Activated CD8-positive, alpha-beta T cell treated with anti-CD3 and anti-CD28 coated beads for 36 hours (primary cell): ENCODE measurements at regions not wholly inside any gene's neighbourhood (a gene's known extent, or its start where the extent isn't known, plus 50 kb on each side); places are given as distances from the start of the nearest gene placed in this dataset.

ENCODE experiments used
- ATAC-seq: fragments of 200-7000 bp; cut with Tn5 transposase; one replicate; pipeline ENCODE4 v1.10.0; 2021; ENCODE audit warnings: mild to moderate bottlenecking, moderate library complexity
- CTCF ChIA-PET: fragments of 350-600 bp; sonication (Branson Sonifier 250); formaldehyde crosslinking; loops from one replicate; lab custom pipeline; 2021; ENCODE audit warnings: antibody characterized with exemption; lab: Charles Lee
- POLR2A ChIA-PET: fragments of 350-600 bp; sonication (Branson Sonifier 250); formaldehyde crosslinking; loops from one replicate; lab custom pipeline; 2021; ENCODE audit warnings: antibody characterized with exemption; lab: Charles Lee
- DNase-seq: peaks from one replicate; pipeline ENCODE4 v3.0.0-alpha.2; 2020
- H3K27ac Mint-ChIP-seq: one replicate; pipeline ENCODE4 v1.8.0; 2021; ENCODE audit warnings: mild to moderate bottlenecking, mixed read lengths
- H3K27me3 Mint-ChIP-seq: one replicate; pipeline ENCODE4 v1.8.0; 2021; ENCODE audit warnings: mixed read lengths
- H3K36me3 Mint-ChIP-seq: one replicate; pipeline ENCODE4 v1.8.0; 2021; ENCODE audit warnings: low read depth, mixed read lengths
- H3K4me1 Mint-ChIP-seq: one replicate; pipeline ENCODE4 v1.8.0; 2021; ENCODE audit warnings: low read depth, mixed read lengths
- H3K4me3 Mint-ChIP-seq: one replicate; pipeline ENCODE4 v1.8.0; 2021; ENCODE audit warnings: mild to moderate bottlenecking, moderate library complexity, mixed read lengths
- H3K9me3 Mint-ChIP-seq: one replicate; pipeline ENCODE4 v1.8.0; 2021; ENCODE audit warnings: mixed read lengths
- intact Hi-C: fragments of 100-400 bp; cut with micrococcal nuclease; formaldehyde crosslinking; loops from one replicate; pipeline ENCODE4 v1.10.0; 2022
- TF ChIP-seq, protein P1 (sequence below): fragments of 200-600 bp; IDR thresholded peaks from one replicate; pipeline ENCODE4 v1.8.0; 2022; ENCODE audit warnings: antibody characterized with exemption, mild to moderate bottlenecking

DNA sequence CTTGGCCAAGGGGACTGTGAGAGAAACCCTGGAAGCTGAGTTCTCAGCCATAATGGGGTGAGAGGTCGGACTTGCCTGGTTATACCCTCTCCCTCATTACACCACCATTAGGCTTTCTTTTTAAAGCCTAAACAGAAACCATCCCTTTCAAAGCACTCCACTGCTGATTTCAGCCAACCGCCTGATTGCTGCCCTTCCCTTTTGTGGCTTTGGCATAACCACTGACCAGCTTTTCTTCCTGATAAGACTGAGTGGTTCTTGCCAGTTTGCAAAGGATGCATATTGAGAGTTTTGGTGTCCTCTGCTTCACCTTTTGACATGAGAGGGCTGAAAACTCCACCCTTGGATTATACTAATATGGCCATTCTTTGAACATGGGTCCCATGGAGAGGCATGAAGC lies 308.2 kb upstream of the GOT2 start:
- CTCF ChIA-PET, result no interaction called here

DNA sequence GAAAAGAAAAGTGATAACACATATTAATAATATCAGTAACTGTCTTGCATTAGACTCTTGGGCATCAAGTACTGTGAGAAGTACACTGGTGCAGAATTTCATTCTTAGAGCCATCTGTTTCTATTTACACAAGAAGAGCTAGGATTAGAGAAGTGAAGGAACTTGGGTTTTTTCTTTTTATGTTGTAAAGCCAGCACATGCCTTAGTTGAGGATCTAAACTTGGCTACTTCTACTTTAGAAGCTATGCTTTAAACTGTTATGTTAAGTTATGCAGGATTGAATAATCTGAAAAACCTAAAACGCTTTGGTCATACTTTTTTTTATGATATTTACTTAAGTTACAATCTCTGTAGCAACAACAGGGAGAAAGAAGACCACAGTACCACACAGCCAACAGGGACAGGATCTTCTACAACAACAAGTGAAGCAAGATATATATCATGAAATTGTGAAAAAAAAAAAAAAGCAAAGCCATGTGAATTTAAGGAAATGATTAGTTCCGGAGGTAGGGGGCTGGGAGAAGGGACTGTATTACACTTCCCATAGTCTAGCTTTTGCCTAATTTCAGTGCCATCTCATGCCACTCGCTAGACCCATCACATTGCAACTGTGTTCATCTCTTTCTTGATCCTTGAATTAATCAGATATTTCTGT lies 305.1 kb upstream of the GOT2 start:
- DNase-seq (no peak), ATAC-seq (no peak)
- CTCF ChIA-PET, result no interaction called here
- no peak overlapping the region for H3K27ac Mint-ChIP-seq
- POLR2A ChIA-PET, result no interaction called here
- H3K36me3 Mint-ChIP-seq, result no peaks in the 10 kb centered on the region
- intact Hi-C loops, result no loop called here
- H3K4me3 Mint-ChIP-seq, result no peak overlapping the region
- peaks cover 1% of the 10 kb centered on the region for H3K9me3 Mint-ChIP-seq
- no peaks in the 10 kb centered on the region for H3K27me3 Mint-ChIP-seq
- TF ChIP-seq, protein P1, sequence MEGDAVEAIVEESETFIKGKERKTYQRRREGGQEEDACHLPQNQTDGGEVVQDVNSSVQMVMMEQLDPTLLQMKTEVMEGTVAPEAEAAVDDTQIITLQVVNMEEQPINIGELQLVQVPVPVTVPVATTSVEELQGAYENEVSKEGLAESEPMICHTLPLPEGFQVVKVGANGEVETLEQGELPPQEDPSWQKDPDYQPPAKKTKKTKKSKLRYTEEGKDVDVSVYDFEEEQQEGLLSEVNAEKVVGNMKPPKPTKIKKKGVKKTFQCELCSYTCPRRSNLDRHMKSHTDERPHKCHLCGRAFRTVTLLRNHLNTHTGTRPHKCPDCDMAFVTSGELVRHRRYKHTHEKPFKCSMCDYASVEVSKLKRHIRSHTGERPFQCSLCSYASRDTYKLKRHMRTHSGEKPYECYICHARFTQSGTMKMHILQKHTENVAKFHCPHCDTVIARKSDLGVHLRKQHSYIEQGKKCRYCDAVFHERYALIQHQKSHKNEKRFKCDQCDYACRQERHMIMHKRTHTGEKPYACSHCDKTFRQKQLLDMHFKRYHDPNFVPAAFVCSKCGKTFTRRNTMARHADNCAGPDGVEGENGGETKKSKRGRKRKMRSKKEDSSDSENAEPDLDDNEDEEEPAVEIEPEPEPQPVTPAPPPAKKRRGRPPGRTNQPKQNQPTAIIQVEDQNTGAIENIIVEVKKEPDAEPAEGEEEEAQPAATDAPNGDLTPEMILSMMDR, result no peak
- no peaks in the 10 kb centered on the region for H3K4me1 Mint-ChIP-seq

More for the DNA sequence above, 308.2 kb upstream of the GOT2 start:
- TF ChIP-seq, protein P1, result no peak
- ATAC-seq, result no peak
- DNase-seq, result no peak
- no peaks in the 10 kb centered on the region for H3K27me3 Mint-ChIP-seq
- POLR2A ChIA-PET, result no interaction called here
- H3K36me3 Mint-ChIP-seq, result no peaks in the 10 kb centered on the region
- intact Hi-C loops, result no loop called here
- H3K27ac Mint-ChIP-seq, result no peak overlapping the region
- no peaks in the 10 kb centered on the region for H3K9me3 Mint-ChIP-seq
- H3K4me3 Mint-ChIP-seq, result no peak overlapping the region
- H3K4me1 Mint-ChIP-seq, result no peaks in the 10 kb centered on the region

DNA sequence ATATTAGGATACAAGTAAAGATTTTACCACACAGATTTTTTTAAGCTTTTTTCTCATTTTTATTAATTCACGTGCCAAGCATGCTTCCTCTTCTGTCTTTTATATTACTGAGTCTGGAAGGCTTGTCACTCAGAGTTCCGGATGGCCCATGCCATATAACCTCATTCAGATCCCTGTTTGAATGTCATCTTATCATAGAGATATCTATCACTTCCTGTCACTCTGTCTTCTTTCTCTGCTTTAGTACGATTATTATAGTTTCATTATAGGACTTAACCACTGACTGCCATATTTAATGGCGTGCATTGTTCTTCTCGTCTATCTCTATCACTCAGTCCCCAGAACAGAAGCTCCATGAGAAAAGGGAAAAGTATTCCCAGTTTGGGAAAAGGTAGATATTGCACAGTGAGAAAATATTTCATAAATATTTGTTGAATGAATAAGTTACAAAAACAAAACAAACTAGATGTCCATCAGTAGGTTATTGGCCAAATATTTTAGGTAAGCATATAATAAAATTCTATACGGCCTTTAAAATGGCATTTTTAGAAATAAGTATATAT lies 296.9 kb upstream of the GOT2 start:
- DNase-seq (no peak), ATAC-seq (no peak)
- CTCF ChIA-PET, result interaction anchor here (0.6 kb wide), 1 partner anchor 60 kb away, joined by 3 read pairs; no protein-coding TSS in a partner anchor
- TF ChIP-seq, protein P1, result no peak
- Mint-ChIP-seq H3K27ac (no peak overlapping the region), H3K9me3 (peaks cover 1% of the 10 kb centered on the region), H3K27me3 (no peaks in the 10 kb centered on the region), H3K4me3 (no peak overlapping the region), H3K4me1 (no peaks in the 10 kb centered on the region), H3K36me3 (no peaks in the 10 kb centered on the region)
- intact Hi-C loops, result no loop called here
- POLR2A ChIA-PET, result no interaction called here

DNA sequence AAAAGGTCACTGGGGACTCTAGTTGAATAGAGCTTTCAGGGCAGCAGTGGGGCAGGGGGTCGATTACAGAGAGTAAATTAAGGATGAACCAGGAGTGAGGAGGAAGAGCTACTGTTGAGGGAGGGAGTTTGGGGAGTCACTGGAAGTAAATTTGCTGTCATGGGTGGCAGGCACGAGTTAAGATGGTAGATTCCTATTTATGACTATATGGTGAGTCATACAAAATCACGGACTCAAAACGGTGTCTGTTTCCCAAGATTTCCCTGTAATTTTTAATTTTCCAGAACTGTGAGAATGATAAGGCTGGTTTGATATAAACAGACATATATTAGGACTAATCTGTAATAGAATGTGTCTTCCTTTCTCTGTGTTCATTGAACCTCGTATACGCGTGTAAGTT lies 287.6 kb upstream of the GOT2 start:
- DNase-seq (no peak), ATAC-seq (no peak)
- no peaks in the 10 kb centered on the region for H3K36me3 Mint-ChIP-seq
- H3K9me3 Mint-ChIP-seq, result peaks cover 8% of the 10 kb centered on the region
- H3K27ac Mint-ChIP-seq, result no peak overlapping the region
- H3K4me1 Mint-ChIP-seq, result no peaks in the 10 kb centered on the region
- CTCF ChIA-PET, result no interaction called here
- TF ChIP-seq, protein P1, result no peak
- H3K4me3 Mint-ChIP-seq, result no peak overlapping the region
- POLR2A ChIA-PET, result no interaction called here
- intact Hi-C loops, result no loop called here
- H3K27me3 Mint-ChIP-seq, result no peaks in the 10 kb centered on the region

DNA sequence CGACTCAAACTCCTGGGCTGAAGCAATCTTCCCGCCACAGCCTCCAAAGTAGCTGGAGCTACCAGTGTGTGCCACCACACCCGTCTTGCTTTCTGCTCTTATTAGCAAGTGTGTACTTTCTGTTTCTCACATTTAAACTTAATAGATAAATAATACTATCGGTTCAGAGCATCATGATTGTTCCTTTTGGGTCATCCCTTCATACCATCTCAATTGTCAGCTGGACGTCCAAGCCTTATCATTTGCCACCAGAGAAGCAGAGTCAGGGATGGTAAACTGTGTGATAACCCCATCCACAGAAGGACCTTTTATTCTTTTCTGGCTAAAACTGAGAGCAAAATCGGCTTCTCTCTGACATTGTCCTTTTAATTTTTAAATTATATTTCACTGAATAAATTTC lies 279.8 kb upstream of the GOT2 start:
- intact Hi-C loops, result no loop called here
- ChIA-PET CTCF (no interaction called here), POLR2A (no interaction called here)
- DNase-seq, result no peak
- TF ChIP-seq, protein P1, result no peak
- no peaks in the 10 kb centered on the region for H3K27me3 Mint-ChIP-seq
- H3K9me3 Mint-ChIP-seq, result peaks cover 8% of the 10 kb centered on the region
- no peaks in the 10 kb centered on the region for H3K36me3 Mint-ChIP-seq
- no peak overlapping the region for H3K27ac Mint-ChIP-seq
- H3K4me1 Mint-ChIP-seq, result no peaks in the 10 kb centered on the region
- no peak overlapping the region for H3K4me3 Mint-ChIP-seq
- ATAC-seq, result no peak
